ENCODE measurements at regions not wholly inside any gene's neighbourhood (a gene's known extent, or its start where the extent isn't known, plus 50 kb on each side); places are given as distances from the start of the nearest gene placed in this dataset.

- TF ChIP-seq POLR2A (IDR thresholded peaks at IDR 0.05) (no peak), POLR2AphosphoS5 (IDR thresholded peaks at IDR 0.05) (no peak), EP300 (IDR thresholded peaks at IDR 0.05) (no peak)
- TF ChIP-seq, protein P1, sequence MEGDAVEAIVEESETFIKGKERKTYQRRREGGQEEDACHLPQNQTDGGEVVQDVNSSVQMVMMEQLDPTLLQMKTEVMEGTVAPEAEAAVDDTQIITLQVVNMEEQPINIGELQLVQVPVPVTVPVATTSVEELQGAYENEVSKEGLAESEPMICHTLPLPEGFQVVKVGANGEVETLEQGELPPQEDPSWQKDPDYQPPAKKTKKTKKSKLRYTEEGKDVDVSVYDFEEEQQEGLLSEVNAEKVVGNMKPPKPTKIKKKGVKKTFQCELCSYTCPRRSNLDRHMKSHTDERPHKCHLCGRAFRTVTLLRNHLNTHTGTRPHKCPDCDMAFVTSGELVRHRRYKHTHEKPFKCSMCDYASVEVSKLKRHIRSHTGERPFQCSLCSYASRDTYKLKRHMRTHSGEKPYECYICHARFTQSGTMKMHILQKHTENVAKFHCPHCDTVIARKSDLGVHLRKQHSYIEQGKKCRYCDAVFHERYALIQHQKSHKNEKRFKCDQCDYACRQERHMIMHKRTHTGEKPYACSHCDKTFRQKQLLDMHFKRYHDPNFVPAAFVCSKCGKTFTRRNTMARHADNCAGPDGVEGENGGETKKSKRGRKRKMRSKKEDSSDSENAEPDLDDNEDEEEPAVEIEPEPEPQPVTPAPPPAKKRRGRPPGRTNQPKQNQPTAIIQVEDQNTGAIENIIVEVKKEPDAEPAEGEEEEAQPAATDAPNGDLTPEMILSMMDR (IDR thresholded peaks at IDR 0.05), result no peak
Measured at GRCh38 chr21:26766826-26767325, 78.3 kb downstream of the ADAMTS1 start.

Measured in suprapubic skin (tissue), 4 donors.